GM23248 (cell line): ENCODE measurements at regions not wholly inside any gene's neighbourhood (a gene's known extent, or its start where the extent isn't known, plus 50 kb on each side); places are given as distances from the start of the nearest gene placed in this dataset.

Experiments used
- DNase-seq: peaks from one replicate; pipeline ENCODE4 v3.0.0-alpha.2; 2015
- H2AFZ ChIP-seq: fragments of 200-600 bp; sonication (generic); 2 replicates; pipeline ENCODE4 v1.6.1; 2016; ENCODE audit warnings: antibody characterized with exemption
- H3F3A ChIP-seq: fragments of 200-600 bp; sonication (generic); 2 replicates; pipeline ENCODE4 v1.6.1; 2016; ENCODE audit warnings: mild to moderate bottlenecking, antibody characterized with exemption, mixed run types; ENCODE audit not compliant: insufficient read depth
- H3K27ac ChIP-seq: fragments of 200-600 bp; sonication (generic); 2 replicates; pipeline ENCODE4 v1.5.1; 2016; ENCODE audit warnings: mild to moderate bottlenecking
- H3K27me3 ChIP-seq: fragments of 200-600 bp; sonication (generic); replicated peaks from 2 replicates; pipeline ENCODE4 v1.6.1; 2016; ENCODE audit warnings: mild to moderate bottlenecking; ENCODE audit not compliant: insufficient read depth
- H3K36me3 ChIP-seq: fragments of 200-600 bp; sonication (generic); 2 replicates; pipeline ENCODE4 v1.6.1; 2016; ENCODE audit warnings: low read depth, mild to moderate bottlenecking
- H3K4me1 ChIP-seq: fragments of 200-600 bp; sonication (generic); 2 replicates; pipeline ENCODE4 v1.6.1; 2016; ENCODE audit warnings: mild to moderate bottlenecking; ENCODE audit not compliant: insufficient read depth
- H3K4me2 ChIP-seq: fragments of 200-600 bp; sonication (generic); one replicate; pipeline ENCODE4 v1.6.1; 2016; ENCODE audit warnings: mild to moderate bottlenecking; ENCODE audit not compliant: unreplicated experiment
- H3K4me3 ChIP-seq: fragments of 200-600 bp; sonication (generic); 2 replicates; pipeline ENCODE4 v1.5.1; 2016; ENCODE audit warnings: mild to moderate bottlenecking
- H3K79me2 ChIP-seq: fragments of 200-600 bp; sonication (generic); 2 replicates; pipeline ENCODE4 v1.6.1; 2016; ENCODE audit warnings: mild to moderate bottlenecking; ENCODE audit not compliant: insufficient read depth
- H3K9ac ChIP-seq: fragments of 200-600 bp; sonication (generic); 2 replicates; pipeline ENCODE4 v1.6.1; 2016; ENCODE audit warnings: mild to moderate bottlenecking
- H3K9me2 ChIP-seq: fragments of 200-600 bp; sonication (generic); 2 replicates; pipeline ENCODE4 v1.6.1; 2016; ENCODE audit warnings: mixed run types, mild to moderate bottlenecking, moderate library complexity; ENCODE audit not compliant: insufficient read depth
- H3K9me3 ChIP-seq: fragments of 200-600 bp; sonication (generic); one replicate; pipeline ENCODE4 v1.6.1; 2017; ENCODE audit warnings: low read depth
- H4K20me1 ChIP-seq: fragments of 200-600 bp; sonication (generic); 2 replicates; pipeline ENCODE4 v1.6.0; 2016; ENCODE audit not compliant: insufficient read depth
- EZH2 ChIP-seq: fragments of 200-600 bp; sonication (generic); IDR thresholded peaks from 2 replicates; pipeline ENCODE4 v1.6.1; 2018; ENCODE audit warnings: antibody characterized with exemption, mild to moderate bottlenecking; ENCODE audit not compliant: insufficient read depth, poor library complexity, severe bottlenecking
- EZH2phosphoT487 ChIP-seq: fragments of 200-600 bp; sonication (generic); IDR thresholded peaks from 2 replicates; pipeline ENCODE4 v1.6.1; 2018; ENCODE audit warnings: antibody characterized with exemption, moderate library complexity, mild to moderate bottlenecking, low read depth; ENCODE audit not compliant: insufficient read depth
- WGBS, 2 experiments: methylation state at CpG; one replicate each; pipeline ENCODE4 v1.1.6; 2015 to 2017; ENCODE audit warnings: low lambda C conversion rate in 2 of 2, low coverage in 1 of 2; ENCODE audit errors: missing lambda C conversion rate in 2 of 2; 5-methylcytosine and 5-hydroxymethylcytosine counted together
- in situ Hi-C: fragments of 300-500 bp; cut with MboI; formaldehyde crosslinking; loops from 2 replicates; pipeline ENCODE4 v1.15.0; 2020

DNA sequence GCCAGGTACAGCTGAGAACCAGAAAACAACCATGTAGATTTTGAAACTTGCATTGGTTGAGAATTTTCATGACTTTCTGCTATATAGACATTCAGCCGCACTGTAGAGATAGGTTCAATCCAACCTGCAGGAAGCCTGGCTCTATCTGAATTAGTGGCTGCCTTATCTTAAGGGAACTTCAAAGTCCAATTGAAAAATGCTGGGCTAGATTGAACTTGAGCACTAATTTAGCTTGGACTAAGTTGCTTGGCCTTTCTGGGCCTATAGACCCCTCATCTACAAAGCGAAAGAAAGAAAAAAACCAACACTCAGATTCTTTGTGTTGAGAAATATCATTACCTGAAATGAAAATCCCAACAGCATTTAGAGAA lies 332.4 kb downstream of the NUAK1 start:
- Histone ChIP-seq H3F3A (no peaks in the 10 kb centered on the region), H3K9ac (no peak overlapping the region)

DNA sequence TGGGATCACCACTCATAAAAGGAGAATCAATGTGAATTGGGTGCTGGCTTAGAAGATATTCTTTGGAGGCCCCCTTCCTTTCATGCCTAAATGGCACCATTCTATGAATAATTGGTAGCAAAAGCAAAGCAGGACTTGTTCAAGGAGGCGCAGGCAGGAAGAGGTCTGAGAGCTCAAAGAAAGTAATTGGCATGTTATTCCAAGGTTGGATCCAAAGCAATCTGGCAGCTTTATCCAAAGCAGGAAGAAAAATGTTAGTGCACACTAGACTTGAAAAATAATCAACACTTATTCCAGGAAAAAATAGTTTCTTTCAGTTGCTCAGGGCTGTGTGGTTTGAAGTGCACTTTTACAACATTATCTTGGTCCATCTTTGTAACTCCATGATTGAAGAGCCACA lies 326.4 kb downstream of the NUAK1 start:
- Histone ChIP-seq H3K4me2 (no peak overlapping the region), H3K9me2 (no peaks in the 10 kb centered on the region), H3K9ac (no peak overlapping the region), H3K4me1 (no peaks in the 10 kb centered on the region), H4K20me1 (no peaks in the 10 kb centered on the region), H3K9me3 (no peaks in the 10 kb centered on the region), H3K79me2 (no peaks in the 10 kb centered on the region), H3K36me3 (no peaks in the 10 kb centered on the region), H3K27me3 (no peaks in the 10 kb centered on the region), H2AFZ (no peak overlapping the region), H3K4me3 (no peak overlapping the region), H3K27ac (no peak overlapping the region), H3F3A (no peaks in the 10 kb centered on the region)
- 32 to 52% methylated on average over 1 of the region's 1 CpG for WGBS, 2 experiments
- no peak for DNase-seq
- no peak for TF ChIP-seq EZH2
- TF ChIP-seq EZH2phosphoT487, result no peak
- in situ Hi-C loops, result no loop called here

More for the DNA sequence above, 332.4 kb downstream of the NUAK1 start:
- no peaks in the 10 kb centered on the region for H3K9me3 ChIP-seq
- no peaks in the 10 kb centered on the region for H3K79me2 ChIP-seq
- H3K4me2 ChIP-seq, result no peak overlapping the region
- H3K9me2 ChIP-seq, result no peaks in the 10 kb centered on the region
- no peak overlapping the region for H3K4me3 ChIP-seq
- H3K4me1 ChIP-seq, result no peaks in the 10 kb centered on the region
- H3K27ac ChIP-seq, result no peak overlapping the region
- in situ Hi-C loops, result no loop called here
- no peaks in the 10 kb centered on the region for H3K36me3 ChIP-seq
- TF ChIP-seq EZH2 (no peak), EZH2phosphoT487 (no peak)
- 85 to 86% methylated on average over 2 of the region's 2 CpGs for WGBS, 2 experiments
- H3K27me3 ChIP-seq, result no peaks in the 10 kb centered on the region
- DNase-seq, result no peak
- no peak overlapping the region for H2AFZ ChIP-seq
- no peaks in the 10 kb centered on the region for H4K20me1 ChIP-seq

DNA sequence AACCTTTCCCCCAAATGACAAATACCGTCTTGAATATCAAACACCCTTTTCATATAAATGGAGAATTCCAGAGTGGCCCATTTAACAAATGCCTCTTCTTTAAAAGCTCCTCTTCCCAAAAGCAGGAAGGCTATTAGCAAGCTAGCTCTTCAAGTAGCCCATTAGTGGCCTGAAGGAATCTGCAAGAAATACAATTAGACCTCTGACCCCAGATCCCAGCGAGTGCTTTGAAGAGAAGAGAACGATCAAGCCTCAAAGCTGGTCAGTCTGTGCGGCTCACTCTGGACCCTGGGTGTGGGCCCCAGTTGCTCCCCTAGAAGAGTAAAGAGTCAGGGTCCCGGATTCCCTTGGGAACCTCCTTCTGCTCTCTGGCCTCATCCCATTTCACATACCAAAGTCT lies 325.6 kb downstream of the NUAK1 start:
- H3K4me1 ChIP-seq, result no peaks in the 10 kb centered on the region
- no peak overlapping the region for H2AFZ ChIP-seq
- no peaks in the 10 kb centered on the region for H3K27me3 ChIP-seq
- no peaks in the 10 kb centered on the region for H3K9me2 ChIP-seq
- H4K20me1 ChIP-seq, result no peaks in the 10 kb centered on the region
- DNase-seq, result no peak
- in situ Hi-C loops, result no loop called here
- no peak overlapping the region for H3K27ac ChIP-seq
- no peak for TF ChIP-seq EZH2phosphoT487
- H3K4me2 ChIP-seq, result no peak overlapping the region
- H3K36me3 ChIP-seq, result no peaks in the 10 kb centered on the region
- no peaks in the 10 kb centered on the region for H3K79me2 ChIP-seq
- WGBS, 2 experiments, result 62 to 65% methylated on average over 5 of the region's 5 CpGs
- H3F3A ChIP-seq, result no peaks in the 10 kb centered on the region
- no peaks in the 10 kb centered on the region for H3K9me3 ChIP-seq
- no peak overlapping the region for H3K9ac ChIP-seq
- no peak overlapping the region for H3K4me3 ChIP-seq

DNA sequence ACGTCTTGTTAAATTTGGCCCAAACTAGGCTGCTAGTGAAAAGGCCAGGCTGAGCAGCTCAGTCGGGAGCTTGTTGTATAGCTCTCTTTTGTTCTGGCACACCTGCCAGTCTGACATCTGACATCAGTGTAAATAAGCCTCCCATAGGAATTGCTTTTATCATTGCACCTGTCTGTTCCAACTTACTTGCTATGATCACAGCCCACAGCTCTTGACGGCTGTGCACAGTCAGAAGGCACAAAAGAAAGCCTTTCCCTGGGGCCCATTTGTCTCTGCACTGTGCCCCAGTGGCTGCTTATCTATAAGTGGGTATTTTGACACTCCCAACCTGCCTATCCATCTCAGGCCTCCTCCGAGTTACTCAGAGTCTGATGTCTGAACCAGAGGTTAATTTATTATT lies 324.5 kb downstream of the NUAK1 start:
- H3K4me1 ChIP-seq, result no peaks in the 10 kb centered on the region
- no peak overlapping the region for H3K4me3 ChIP-seq
- no peaks in the 10 kb centered on the region for H3K79me2 ChIP-seq
- H4K20me1 ChIP-seq, result no peaks in the 10 kb centered on the region
- H3K27me3 ChIP-seq, result no peaks in the 10 kb centered on the region
- H3F3A ChIP-seq, result no peaks in the 10 kb centered on the region
- in situ Hi-C loops, result no loop called here
- no peak overlapping the region for H3K4me2 ChIP-seq
- no peak overlapping the region for H2AFZ ChIP-seq
- no peaks in the 10 kb centered on the region for H3K9me3 ChIP-seq
- no peak overlapping the region for H3K27ac ChIP-seq
- no peak overlapping the region for H3K9ac ChIP-seq
- WGBS, 2 experiments, result 70 to 74% methylated on average over 4 of the region's 4 CpGs
- H3K9me2 ChIP-seq, result no peaks in the 10 kb centered on the region
- TF ChIP-seq EZH2 (no peak), EZH2phosphoT487 (no peak)
- no peaks in the 10 kb centered on the region for H3K36me3 ChIP-seq
- DNase-seq, result no peak

DNA sequence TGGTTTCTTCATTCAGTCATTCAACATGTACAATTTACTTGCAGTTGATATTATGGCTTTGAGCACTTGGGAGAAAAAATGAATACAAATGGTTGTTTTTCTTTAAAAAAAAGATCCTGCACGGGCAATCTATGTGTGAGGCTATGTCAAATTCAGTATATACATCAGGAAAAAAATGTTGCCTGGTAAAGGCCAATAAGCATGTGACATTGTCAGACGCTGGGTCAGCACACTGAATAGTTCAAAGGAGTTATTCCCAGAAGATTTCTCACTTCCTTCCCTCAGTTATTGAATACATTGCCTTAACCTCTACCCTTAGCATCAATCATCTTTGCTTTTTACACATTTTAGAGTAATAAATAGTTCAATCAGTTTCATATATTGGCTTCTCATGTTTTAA lies 319.2 kb downstream of the NUAK1 start:
- Histone ChIP-seq H2AFZ (no peak overlapping the region), H3K79me2 (no peaks in the 10 kb centered on the region)
- in situ Hi-C loops, result no loop called here

More for the DNA sequence above, 319.2 kb downstream of the NUAK1 start:
- Histone ChIP-seq H3K27me3 (no peaks in the 10 kb centered on the region), H3K36me3 (no peaks in the 10 kb centered on the region), H3K4me2 (no peak overlapping the region), H3K9me2 (no peaks in the 10 kb centered on the region), H3K4me3 (no peak overlapping the region), H3K9ac (no peak overlapping the region), H3K27ac (no peak overlapping the region), H3K9me3 (no peaks in the 10 kb centered on the region), H3F3A (peaks cover 16% of the 10 kb centered on the region), H3K4me1 (peaks cover 34% of the 10 kb centered on the region), H4K20me1 (no peaks in the 10 kb centered on the region)
- DNase-seq, result no peak
- WGBS, 2 experiments, result 78 to 86% methylated on average over 2 of the region's 2 CpGs
- no peak for TF ChIP-seq EZH2
- TF ChIP-seq EZH2phosphoT487, result no peak
